Cardiac muscle cell (in vitro differentiated cells and primary cell): ENCODE measurements at regions not wholly inside any gene's neighbourhood (a gene's known extent, or its start where the extent isn't known, plus 50 kb on each side); places are given as distances from the start of the nearest gene placed in this dataset.
"Not testable (repeated sequence)": the region's sequence is repeated elsewhere in the genome, so short reads cannot be mapped to it uniquely, and the experiment has no call there.

Source experiments
- DNase-seq, 2 donors: peaks; one replicate each; pipeline versions ENCODE4 v3.0.0 to v3.0.0-alpha.2; 2010 to 2017; ENCODE audit warnings: low read depth in 1 of 2, low spot score in 1 of 2
- H3K27ac ChIP-seq: fragments of 200-600 bp; sonication (generic); 2 replicates; pipeline ENCODE4 v1.5.1; 2016
- H3K27me3 ChIP-seq: fragments of 200-600 bp; sonication (generic); 2 replicates; pipeline ENCODE4 v1.6.0; 2016; ENCODE audit warnings: control low read depth
- H3K36me3 ChIP-seq: fragments of 200-600 bp; sonication (generic); 2 replicates; pipeline ENCODE4 v1.5.1; 2016; ENCODE audit warnings: control low read depth
- H3K4me1 ChIP-seq: fragments of 200-600 bp; sonication (generic); 2 replicates; pipeline ENCODE4 v1.8.1; 2017; ENCODE audit warnings: low read depth, mild to moderate bottlenecking, mixed run types
- H3K4me3 ChIP-seq: fragments of 200-600 bp; sonication (generic); 2 replicates; pipeline ENCODE4 v1.5.1; 2016; ENCODE audit warnings: mild to moderate bottlenecking
- H3K9me3 ChIP-seq: fragments of 200-600 bp; sonication (generic); 2 replicates; pipeline ENCODE4 v1.5.1; 2017; ENCODE audit warnings: low read depth, mild to moderate bottlenecking, control low read depth
- CTCF ChIP-seq: IDR thresholded peaks from 2 replicates; pipeline ENCODE4 v1.5.1; 2012; ENCODE audit warnings: low read depth, mild to moderate bottlenecking, low read length

DNA sequence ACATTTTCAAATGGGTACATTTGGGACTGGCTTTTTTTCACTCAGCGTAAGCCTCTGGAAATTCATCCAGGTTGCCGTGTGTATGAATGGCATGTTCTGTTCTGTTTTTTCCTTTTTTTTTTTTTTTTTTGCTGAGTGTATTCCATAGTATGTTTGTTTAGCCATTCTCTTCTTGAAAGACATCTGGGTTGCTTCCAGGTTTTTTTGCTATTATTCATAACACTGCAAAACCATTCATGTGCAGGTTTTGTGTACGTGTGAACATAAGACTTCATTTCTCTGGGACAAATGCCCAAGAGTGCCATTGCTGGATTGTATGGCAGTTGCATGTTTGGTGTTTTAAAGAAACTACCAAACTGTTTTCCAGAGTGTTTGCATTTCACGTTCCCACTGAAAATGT lies 335.9 kb upstream of the TNRC6C start:
- H3K27me3 ChIP-seq = no peaks in the 10 kb centered on the region

DNA sequence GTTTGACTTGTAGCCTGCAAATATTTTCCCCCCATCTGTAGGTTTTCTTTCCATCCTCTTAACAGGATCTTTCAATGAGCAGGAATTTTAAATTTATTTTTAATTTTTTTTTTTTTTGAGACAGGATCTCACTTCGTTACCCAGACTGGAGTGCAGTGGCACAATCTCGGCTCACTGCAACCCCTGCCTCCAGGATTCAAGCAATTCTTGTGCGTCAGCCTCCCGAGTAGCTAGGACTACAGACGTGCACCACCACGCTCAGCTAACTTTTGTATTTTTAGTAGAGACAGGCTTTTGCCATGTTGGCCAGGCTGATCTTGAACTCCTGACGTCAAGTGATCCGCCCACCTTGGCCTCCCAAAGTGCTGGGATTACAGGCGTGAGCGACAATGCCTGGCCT lies 335.2 kb upstream of the TNRC6C start:
- not testable (repeated sequence) for H3K27ac ChIP-seq, H3K4me3 ChIP-seq, H3K27me3 ChIP-seq, DNase-seq, H3K4me1 ChIP-seq, H3K9me3 ChIP-seq, H3K36me3 ChIP-seq

More for the DNA sequence above, 335.9 kb upstream of the TNRC6C start:
- no peak overlapping the region for H3K4me3 ChIP-seq
- DNase-seq = no peak
- no peaks in the 10 kb centered on the region for H3K4me1 ChIP-seq
- no peaks in the 10 kb centered on the region for H3K36me3 ChIP-seq
- H3K9me3 ChIP-seq = no peaks in the 10 kb centered on the region
- TF ChIP-seq CTCF = no peak
- no peak overlapping the region for H3K27ac ChIP-seq

DNA sequence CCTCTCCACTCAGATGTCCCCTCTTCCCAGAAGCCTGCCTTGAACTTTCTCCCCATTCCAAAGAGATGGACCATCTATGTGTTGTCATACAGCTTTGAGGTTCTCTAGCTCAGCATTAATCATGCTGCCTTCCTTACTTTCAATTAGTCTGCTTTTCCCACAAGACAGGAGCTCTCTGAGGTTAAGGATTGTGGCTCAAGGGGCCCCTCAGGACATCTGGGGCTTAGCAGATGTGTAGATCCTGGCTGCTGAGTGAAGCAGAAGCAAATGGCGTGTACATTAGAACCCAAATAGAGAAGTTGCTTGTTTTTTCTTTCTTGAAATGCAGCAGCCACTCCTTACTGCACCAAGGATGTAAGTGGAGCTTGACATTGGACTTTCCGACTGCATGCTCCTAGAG lies 330.5 kb upstream of the TNRC6C start:
- Histone ChIP-seq H3K4me1 (no peaks in the 10 kb centered on the region), H3K27me3 (no peaks in the 10 kb centered on the region), H3K9me3 (no peaks in the 10 kb centered on the region), H3K27ac (no peak overlapping the region), H3K36me3 (no peaks in the 10 kb centered on the region), H3K4me3 (no peak overlapping the region)
- DNase-seq = no peak
- TF ChIP-seq CTCF = no peak

- H3K27me3 ChIP-seq, H3K4me1 ChIP-seq, H3K4me3 ChIP-seq, H3K9me3 ChIP-seq, H3K27ac ChIP-seq, H3K36me3 ChIP-seq, DNase-seq: not testable (repeated sequence)
Measured at GRCh38 chr17:77629284-77629683, 329.2 kb upstream of the TNRC6C start.

DNA sequence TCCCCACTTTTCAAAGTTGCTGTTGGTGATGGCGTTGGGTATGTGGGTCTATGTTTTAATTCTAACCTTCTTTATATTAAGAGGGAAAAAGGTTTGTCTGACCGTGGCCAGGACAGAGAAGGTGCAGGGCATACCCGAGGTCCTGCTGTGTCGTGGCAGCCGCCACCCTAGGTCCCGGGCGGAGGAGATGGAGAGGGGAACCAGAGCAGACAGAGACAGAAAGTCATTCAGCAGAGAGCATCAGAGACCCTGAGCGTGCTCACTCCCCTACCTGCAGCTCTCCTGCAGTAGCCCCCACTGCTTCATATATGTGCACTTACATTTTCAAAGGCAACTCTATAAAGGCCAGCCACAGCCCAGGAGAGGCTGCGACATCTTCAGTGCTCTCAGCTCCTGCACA lies 327.2 kb upstream of the TNRC6C start:
- H3K36me3 ChIP-seq = no peaks in the 10 kb centered on the region
- no peak overlapping the region for H3K27ac ChIP-seq
- TF ChIP-seq CTCF = no peak
- no peaks in the 10 kb centered on the region for H3K27me3 ChIP-seq
- H3K4me3 ChIP-seq = no peak overlapping the region
- H3K4me1 ChIP-seq = no peaks in the 10 kb centered on the region
- DNase-seq = no peak
- H3K9me3 ChIP-seq = no peaks in the 10 kb centered on the region

- TF ChIP-seq CTCF = no peak
- no peak for DNase-seq
- H3K27ac ChIP-seq = no peak overlapping the region
- H3K9me3 ChIP-seq = no peaks in the 10 kb centered on the region
- no peaks in the 10 kb centered on the region for H3K27me3 ChIP-seq
- H3K4me1 ChIP-seq = no peaks in the 10 kb centered on the region
- no peaks in the 10 kb centered on the region for H3K36me3 ChIP-seq
- no peak overlapping the region for H3K4me3 ChIP-seq
Measured at GRCh38 chr17:77632619-77633018, 325.9 kb upstream of the TNRC6C start.

DNA sequence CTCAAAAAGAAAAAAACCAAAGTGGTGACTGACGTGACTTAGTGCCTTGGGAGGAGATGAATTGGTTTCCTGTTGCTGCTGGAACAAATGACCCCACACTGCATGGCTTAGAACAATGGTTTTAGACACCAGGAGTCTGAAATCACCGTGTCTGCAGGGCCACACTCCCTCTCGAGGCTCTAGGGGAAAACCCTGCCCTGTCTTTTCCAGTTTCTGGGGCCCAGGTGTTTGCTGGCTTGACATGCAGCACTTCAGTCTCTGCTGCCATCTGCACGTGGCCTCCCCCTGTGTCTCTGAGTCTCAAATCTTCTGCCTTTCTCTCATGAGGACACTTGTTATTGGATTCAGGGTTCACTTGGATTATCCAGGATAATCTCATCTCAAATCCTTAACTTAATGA lies 323.8 kb upstream of the TNRC6C start:
- Histone ChIP-seq H3K4me3 (no peak overlapping the region), H3K27ac (no peak overlapping the region), H3K9me3 (no peaks in the 10 kb centered on the region), H3K36me3 (no peaks in the 10 kb centered on the region), H3K4me1 (no peaks in the 10 kb centered on the region), H3K27me3 (no peaks in the 10 kb centered on the region)
- no peak for TF ChIP-seq CTCF
- DNase-seq = no peak
